ENCODE measurements at regions not wholly inside any gene's neighbourhood (a gene's known extent, or its start where the extent isn't known, plus 50 kb on each side); places are given as distances from the start of the nearest gene placed in this dataset.
"Not testable (repeated sequence)": the region's sequence is repeated elsewhere in the genome, so short reads cannot be mapped to it uniquely, and the experiment has no call there.

- no peak for DNase-seq
These were observed 88.6 kb upstream of the ARID1B start for GRCh38 chr6:156688620-156688971.

- no peak for DNase-seq
These were observed 89.2 kb upstream of the ARID1B start for GRCh38 chr6:156687789-156688619.

GRCh38 chr6:156686995-156687788 lies 90.0 kb upstream of the ARID1B start:
- peak; percentile 69 for DNase-seq

GRCh38 chr6:156686301-156686994 lies 90.7 kb upstream of the ARID1B start:
- peak; percentile 44 for DNase-seq

GRCh38 chr6:156685823-156686222 lies 91.4 kb upstream of the ARID1B start:
- no peak for DNase-seq

- no peak for DNase-seq
These were observed 93.4 kb upstream of the ARID1B start for GRCh38 chr6:156683821-156684220.

GRCh38 chr6:156676721-156677120 lies 100.5 kb upstream of the ARID1B start:
- no peak for DNase-seq

- DNase-seq = no peak
These were observed 103.0 kb upstream of the ARID1B start for GRCh38 chr6:156674197-156674596.

- not testable (repeated sequence) for DNase-seq
These were observed 107.1 kb upstream of the ARID1B start for GRCh38 chr6:156670097-156670496.

GRCh38 chr6:156662025-156662445 lies 115.1 kb upstream of the ARID1B start:
- no peak for DNase-seq

- no peak for DNase-seq
These were observed 116.8 kb upstream of the ARID1B start for GRCh38 chr6:156660389-156660788.

- DNase-seq = no peak
These were observed 117.4 kb upstream of the ARID1B start for GRCh38 chr6:156659822-156660198.

GRCh38 chr6:156658966-156659821 lies 118.0 kb upstream of the ARID1B start:
- DNase-seq = no peak

GRCh38 chr6:156658186-156658965 lies 118.8 kb upstream of the ARID1B start:
- no peak for DNase-seq

- no peak for DNase-seq
These were observed 119.9 kb upstream of the ARID1B start for GRCh38 chr6:156657296-156657695.

GRCh38 chr6:156654919-156655918 lies 122.0 kb upstream of the ARID1B start:
- no peak for DNase-seq

- DNase-seq = no peak
These were observed 124.9 kb upstream of the ARID1B start for GRCh38 chr6:156652231-156652750.

- DNase-seq = no peak
These were observed 125.7 kb upstream of the ARID1B start for GRCh38 chr6:156651486-156651885.

- DNase-seq = no peak
These were observed 126.2 kb upstream of the ARID1B start for GRCh38 chr6:156650896-156651390.

- DNase-seq = no peak
These were observed 128.6 kb upstream of the ARID1B start for GRCh38 chr6:156648616-156649015.

Data from activated CD4-positive, alpha-beta T cell treated with anti-CD3 and anti-CD28 coated beads, Interleukin-2, amount 50 U/mL, for 16 hours (primary cell).